HEK293T (cell line): ENCODE measurements at regions not wholly inside any gene's neighbourhood (a gene's known extent, or its start where the extent isn't known, plus 50 kb on each side); places are given as distances from the start of the nearest gene placed in this dataset.

Source experiments
- FOXA1 ChIP-seq: fragments of 450-650 bp; IDR thresholded peaks from 2 replicates; pipeline ENCODE4 v1.6.1; 2016; ENCODE audit warnings: mild to moderate bottlenecking
- FOXK2 ChIP-seq: fragments of 450-650 bp; IDR thresholded peaks from 2 replicates; pipeline ENCODE4 v1.6.1; 2016; ENCODE audit warnings: mild to moderate bottlenecking
- NFRKB ChIP-seq: fragments of 450-650 bp; IDR thresholded peaks from 2 replicates; pipeline ENCODE4 v1.6.1; 2016; ENCODE audit warnings: mild to moderate bottlenecking, moderate library complexity
- PKNOX1 ChIP-seq: fragments of 450-650 bp; IDR thresholded peaks from 2 replicates; pipeline ENCODE4 v1.6.1; 2016

GRCh38 chr11:91854780-91855179 is 369.8 kb upstream of the FAT3 start:
- TF ChIP-seq FOXA1 (no peak), NFRKB (no peak), PKNOX1 (no peak), FOXK2 (no peak)
